ENCODE measurements at regions not wholly inside any gene's neighbourhood (a gene's known extent, or its start where the extent isn't known, plus 50 kb on each side); places are given as distances from the start of the nearest gene placed in this dataset.

GRCh38 chr21:18460979-18461378 lies 57.4 kb upstream of the TMPRSS15 start:
- DNase-seq: no peak

GRCh38 chr21:18461743-18462142 lies 58.2 kb upstream of the TMPRSS15 start:
- no peak for DNase-seq

GRCh38 chr21:18467715-18468114 lies 64.1 kb upstream of the TMPRSS15 start:
- DNase-seq: no peak

- DNase-seq: no peak
Observed at GRCh38 chr21:18468790-18469189, 65.2 kb upstream of the TMPRSS15 start.

GRCh38 chr21:18476639-18477038 lies 73.1 kb upstream of the TMPRSS15 start:
- DNase-seq: no peak

GRCh38 chr21:18477043-18477442 lies 73.5 kb upstream of the TMPRSS15 start:
- no peak for DNase-seq

GRCh38 chr21:18478513-18478912 lies 74.9 kb upstream of the TMPRSS15 start:
- DNase-seq: no peak

GRCh38 chr21:18488252-18488651 lies 84.7 kb upstream of the TMPRSS15 start:
- DNase-seq: no peak

GRCh38 chr21:18493422-18493821 lies 89.8 kb upstream of the TMPRSS15 start:
- DNase-seq: no peak

GRCh38 chr21:18495523-18495922 lies 91.9 kb upstream of the TMPRSS15 start:
- no peak for DNase-seq

- DNase-seq: no peak
Observed at GRCh38 chr21:18498431-18498830, 94.8 kb upstream of the TMPRSS15 start.

- peak; percentile 59 for DNase-seq
Observed at GRCh38 chr21:18499761-18500376, 96.3 kb upstream of the TMPRSS15 start.

GRCh38 chr21:18518054-18518481 lies 114.5 kb upstream of the TMPRSS15 start:
- no peak for DNase-seq

GRCh38 chr21:18521204-18521603 lies 117.6 kb upstream of the TMPRSS15 start:
- no peak for DNase-seq

- no peak for DNase-seq
Observed at GRCh38 chr21:18522181-18522972, 118.8 kb upstream of the TMPRSS15 start.

GRCh38 chr21:18524097-18524880 lies 120.7 kb upstream of the TMPRSS15 start:
- no peak for DNase-seq

GRCh38 chr21:18529254-18529653 lies 125.7 kb upstream of the TMPRSS15 start:
- no peak for DNase-seq

- DNase-seq: no peak
Observed at GRCh38 chr21:18542081-18542480, 138.5 kb upstream of the TMPRSS15 start.

- no peak for DNase-seq
Observed at GRCh38 chr21:18545908-18546307, 142.3 kb upstream of the TMPRSS15 start.

- DNase-seq: no peak
Observed at GRCh38 chr21:18547347-18547746, 143.8 kb upstream of the TMPRSS15 start.

GRCh38 chr21:18548249-18548648 lies 144.7 kb upstream of the TMPRSS15 start:
- DNase-seq: no peak

GRCh38 chr21:18549214-18549905 lies 145.8 kb upstream of the TMPRSS15 start:
- DNase-seq: no peak

GRCh38 chr21:18550361-18550760 lies 146.8 kb upstream of the TMPRSS15 start:
- no peak for DNase-seq

All from KG1 (cell line).